Hepatocyte (in vitro differentiated cells): ENCODE measurements at regions not wholly inside any gene's neighbourhood (a gene's known extent, or its start where the extent isn't known, plus 50 kb on each side); places are given as distances from the start of the nearest gene placed in this dataset.

Experiments
- DNase-seq: peaks from one replicate; pipeline ENCODE4 v3.0.0-alpha.2; 2016; ENCODE audit warnings: low spot score
- H2AFZ ChIP-seq: fragments of 200-600 bp; sonication (generic); 2 replicates; pipeline ENCODE4 v1.6.0; 2016; ENCODE audit warnings: antibody characterized with exemption, mild to moderate bottlenecking
- H3K27ac ChIP-seq: fragments of 200-600 bp; sonication (generic); 2 replicates; pipeline ENCODE4 v1.5.1; 2016; ENCODE audit warnings: mild to moderate bottlenecking
- H3K27me3 ChIP-seq: fragments of 200-600 bp; sonication (generic); 2 replicates; pipeline ENCODE4 v1.6.1; 2016
- H3K36me3 ChIP-seq: fragments of 200-600 bp; sonication (generic); replicated peaks from 2 replicates; pipeline ENCODE4 v1.5.1; 2016; ENCODE audit warnings: low read depth; ENCODE audit not compliant: insufficient read depth
- H3K4me1 ChIP-seq: fragments of 200-600 bp; sonication (generic); 2 replicates; pipeline ENCODE4 v1.5.1; 2016; ENCODE audit warnings: mild to moderate bottlenecking, moderate library complexity; ENCODE audit not compliant: insufficient read depth
- H3K4me2 ChIP-seq: fragments of 200-600 bp; sonication (generic); 2 replicates; pipeline ENCODE4 v1.6.0; 2016
- H3K4me3 ChIP-seq: fragments of 200-600 bp; sonication (generic); 2 replicates; pipeline ENCODE4 v1.5.1; 2016; ENCODE audit warnings: mild to moderate bottlenecking
- H3K79me2 ChIP-seq: fragments of 200-600 bp; sonication (generic); 2 replicates; pipeline ENCODE4 v1.6.0; 2017; ENCODE audit warnings: mild to moderate bottlenecking
- H3K9me2 ChIP-seq: fragments of 200-600 bp; sonication (generic); replicated peaks from 2 replicates; pipeline ENCODE4 v1.6.0; 2017; ENCODE audit warnings: mild to moderate bottlenecking; ENCODE audit not compliant: insufficient read depth
- H3K9me3 ChIP-seq: fragments of 200-600 bp; sonication (generic); 2 replicates; pipeline ENCODE4 v1.5.1; 2016; ENCODE audit warnings: low read depth, mild to moderate bottlenecking
- H4K20me1 ChIP-seq: fragments of 200-600 bp; sonication (generic); 2 replicates; pipeline ENCODE4 v1.6.0; 2016; ENCODE audit warnings: mild to moderate bottlenecking; ENCODE audit not compliant: insufficient read depth, poor library complexity, severe bottlenecking
- CTCF ChIP-seq: fragments of 200-600 bp; sonication (generic); IDR thresholded peaks from 2 replicates; pipeline ENCODE4 v1.5.1; 2016; ENCODE audit warnings: antibody characterized with exemption, mild to moderate bottlenecking; ENCODE audit not compliant: poor library complexity
- EZH2 ChIP-seq: fragments of 200-600 bp; sonication (generic); IDR thresholded peaks from 2 replicates; pipeline ENCODE4 v1.6.1; 2016; ENCODE audit warnings: antibody characterized with exemption, mild to moderate bottlenecking, borderline replicate concordance
- EZH2phosphoT487 ChIP-seq: fragments of 200-600 bp; sonication (generic); IDR thresholded peaks from one replicate; pipeline ENCODE4 v1.6.1; 2018; ENCODE audit warnings: antibody characterized with exemption, mild to moderate bottlenecking, low read depth, moderate library complexity; ENCODE audit not compliant: unreplicated experiment, severe bottlenecking
- WGBS: methylation state at CpG from one replicate; pipeline ENCODE4 v1.1.6; 2016; ENCODE audit warnings: low lambda C conversion rate; ENCODE audit errors: missing lambda C conversion rate; 5-methylcytosine and 5-hydroxymethylcytosine counted together

- H3K9me3 ChIP-seq = no peaks in the 10 kb centered on the region
- no peaks in the 10 kb centered on the region for H3K9me2 ChIP-seq
- 93% methylated on average over 4 of the region's 4 CpGs for WGBS
- H2AFZ ChIP-seq = no peak overlapping the region
- no peaks in the 10 kb centered on the region for H3K27me3 ChIP-seq
- H3K4me1 ChIP-seq = peaks cover 8% of the 10 kb centered on the region
- no peaks in the 10 kb centered on the region for H3K36me3 ChIP-seq
- TF ChIP-seq EZH2phosphoT487 (no peak), EZH2 (no peak), CTCF (no peak)
- no peak overlapping the region for H3K4me3 ChIP-seq
- no peaks in the 10 kb centered on the region for H4K20me1 ChIP-seq
- H3K4me2 ChIP-seq = no peak overlapping the region
- no peak for DNase-seq
- H3K79me2 ChIP-seq = no peaks in the 10 kb centered on the region
- no peak overlapping the region for H3K27ac ChIP-seq
Measured at GRCh38 chr15:87736891-87737389, 519.6 kb downstream of the NTRK3 start.

- Histone ChIP-seq H3K4me2 (no peak overlapping the region), H3K9me2 (no peaks in the 10 kb centered on the region), H3K27me3 (no peaks in the 10 kb centered on the region), H2AFZ (no peak overlapping the region), H3K9me3 (no peaks in the 10 kb centered on the region), H3K79me2 (no peaks in the 10 kb centered on the region), H3K4me3 (no peak overlapping the region), H3K4me1 (peaks cover 11% of the 10 kb centered on the region), H3K27ac (no peak overlapping the region), H3K36me3 (no peaks in the 10 kb centered on the region), H4K20me1 (no peaks in the 10 kb centered on the region)
- WGBS = 95% methylated on average over 3 of the region's 3 CpGs
- DNase-seq = no peak
- no peak for TF ChIP-seq CTCF
- no peak for TF ChIP-seq EZH2phosphoT487
- no peak for TF ChIP-seq EZH2
Measured at GRCh38 chr15:87736401-87736800, 520.1 kb downstream of the NTRK3 start.

GRCh38 chr15:87735522-87735921 is 521.0 kb downstream of the NTRK3 start:
- Histone ChIP-seq H3K9me3 (no peaks in the 10 kb centered on the region), H3K79me2 (no peaks in the 10 kb centered on the region), H4K20me1 (no peaks in the 10 kb centered on the region), H2AFZ (no peak overlapping the region), H3K36me3 (no peaks in the 10 kb centered on the region), H3K4me3 (no peak overlapping the region), H3K4me2 (no peak overlapping the region), H3K27me3 (no peaks in the 10 kb centered on the region), H3K9me2 (no peaks in the 10 kb centered on the region), H3K27ac (no peak overlapping the region), H3K4me1 (peaks cover 14% of the 10 kb centered on the region)
- DNase-seq = no peak
- TF ChIP-seq EZH2phosphoT487 (no peak), CTCF (no peak), EZH2 (no peak)
- WGBS = 88% methylated on average over 8 of the region's 8 CpGs
